ENCODE measurements at regions not wholly inside any gene's neighbourhood (a gene's known extent, or its start where the extent isn't known, plus 50 kb on each side); places are given as distances from the start of the nearest gene placed in this dataset.

- Histone ChIP-seq H3K79me1 (ENCODE audit: low read depth in 1 of 2, low read length in 2 of 2) (no peaks in the 10 kb centered on the region), H4K91ac (ENCODE audit: insufficient read depth, low read depth, low read length) (no peak overlapping the region), H3K56ac (ENCODE audit: extremely low read depth, insufficient read depth, low read length) (no peak overlapping the region), H4K8ac (ENCODE audit: low read depth in 2 of 2, low read length in 2 of 2) (no peak overlapping the region), H3K9ac (ENCODE audit: low read depth, low read length) (no peak overlapping the region), H3K4ac (ENCODE audit: low read depth, low read length) (no peak overlapping the region), H3K9me3 (ENCODE audit: control insufficient read depth, insufficient read depth, low read length) (peaks cover 41% of the 10 kb centered on the region), H3K4me2 (ENCODE audit: low read depth, low read length) (no peak overlapping the region), H3K27ac (ENCODE audit: insufficient read depth, low read length) (no peak overlapping the region), H3K4me3 (ENCODE audit: insufficient read depth, low read depth, low read length) (no peak overlapping the region), H2BK120ac (ENCODE audit: low read depth, low read length) (no peak overlapping the region), H2AK9ac (replicated peaks; ENCODE audit: low read depth, low read length, poor library complexity) (no peak overlapping the region), H3K23ac (ENCODE audit: low read depth, low read length) (no peak overlapping the region), H4K5ac (ENCODE audit: low read depth, low read length) (no peak overlapping the region), H3K36me3 (ENCODE audit: control insufficient read depth, insufficient read depth, low read length) (no peaks in the 10 kb centered on the region), H3K27me3 (ENCODE audit: control insufficient read depth, insufficient read depth, low read length) (no peaks in the 10 kb centered on the region), H2BK15ac (ENCODE audit: low read depth, low read length) (no peak overlapping the region), H2AFZ (replicated peaks; ENCODE audit: low read length, poor library complexity) (no peak overlapping the region), H3K18ac (ENCODE audit: low read depth, low read length) (no peak overlapping the region), H3K4me1 (ENCODE audit: control insufficient read depth, insufficient read depth, low read length) (no peaks in the 10 kb centered on the region), H4K20me1 (ENCODE audit: insufficient read depth, low read length) (no peaks in the 10 kb centered on the region), H3K14ac (replicated peaks; ENCODE audit: low read depth, low read length) (no peak overlapping the region), H2AK5ac (ENCODE audit: low read depth, low read length) (no peak overlapping the region), H3K9me1 (ENCODE audit: insufficient read depth, low read length) (no peaks in the 10 kb centered on the region), H2BK5ac (ENCODE audit: low read depth, low read length, poor library complexity, severe bottlenecking) (no peak overlapping the region), H2BK20ac (ENCODE audit: low read depth, low read length) (no peak overlapping the region)
- in situ Hi-C loops (cut with MboI; ENCODE audit: low sequenced_read_pairs), result no loop called here
- no TSS peak for BruUV-seq (replicated peaks)
- dilution Hi-C loops (cut with HindIII; ENCODE audit: low sequenced_read_pairs, unreplicated experiment), result no loop called here
- no peak for TF ChIP-seq RFX5 (IDR thresholded peaks at IDR 0.05; ENCODE audit: low read depth, low read length)
- no peak for TF ChIP-seq MAFK (IDR thresholded peaks at IDR 0.05; ENCODE audit: low read depth, low read length)
- no peak for TF ChIP-seq SMC3 (IDR thresholded peaks at IDR 0.05; ENCODE audit: low read depth, low read length)
- no peak for TF ChIP-seq RCOR1 (IDR thresholded peaks at IDR 0.05; ENCODE audit: insufficient replicate concordance, low read length)
- TF ChIP-seq CEBPB (IDR thresholded peaks at IDR 0.05; ENCODE audit: low read depth, low read length), result no peak
- TF ChIP-seq RAD21 (IDR thresholded peaks at IDR 0.05; ENCODE audit: low read length), result no peak
- no peak for TF ChIP-seq FOS (IDR thresholded peaks at IDR 0.05; ENCODE audit: low read depth, low read length)
- TF ChIP-seq MXI1 (IDR thresholded peaks at IDR 0.05; ENCODE audit: borderline replicate concordance, low read depth, low read length), result no peak
- POLR2A ChIA-PET (ENCODE audit: unreplicated experiment), result no interaction called here
- CTCF ChIA-PET, result no interaction called here
- intact Hi-C loops (cut with micrococcal nuclease), result no loop called here
- WGBS, 2 experiments (ENCODE audit: extremely low coverage in 2 of 2, insufficient read length in 1 of 2), result no CpG with 5 or more reads among the region's 15 CpGs
- no peak for ATAC-seq (ENCODE audit: low read depth)
- DNase-seq, result no peak
These were observed 473.5 kb upstream of the MYT1L start for GRCh38 chr2:2804528-2804927.
